NOMO-1 treated with dmso at 0.1 percent for 144 hours (cell line): ENCODE measurements at regions not wholly inside any gene's neighbourhood (a gene's known extent, or its start where the extent isn't known, plus 50 kb on each side); places are given as distances from the start of the nearest gene placed in this dataset.
"Not testable (repeated sequence)": the region's sequence is repeated elsewhere in the genome, so short reads cannot be mapped to it uniquely, and the experiment has no call there.

ENCODE experiments used
- DNase-seq: peaks from one replicate; lab custom pipeline; 2025; ENCODE audit not compliant: unreplicated experiment; lab: John Stamatoyannopoulos, UW

GRCh38 chr6:26173836-26174145 lies 86.6 kb downstream of the HFE start:
- DNase-seq, result no peak

GRCh38 chr6:26175033-26175427 lies 87.8 kb downstream of the HFE start:
- no peak for DNase-seq

- peak; percentile 70 for DNase-seq
Observed at GRCh38 chr6:26175428-26176181, 88.4 kb downstream of the HFE start.

GRCh38 chr6:26179675-26180074 lies 92.4 kb downstream of the HFE start:
- DNase-seq, result no peak

GRCh38 chr6:26180346-26180745 lies 93.1 kb downstream of the HFE start:
- no peak for DNase-seq

- DNase-seq, result no peak
Observed at GRCh38 chr6:26183237-26183580, 96.0 kb downstream of the HFE start.

GRCh38 chr6:26183581-26184366 lies 96.5 kb downstream of the HFE start:
- peak; percentile 20 for DNase-seq

GRCh38 chr6:26184367-26184891 lies 97.2 kb downstream of the HFE start:
- DNase-seq, result no peak

- DNase-seq, result no peak
Observed at GRCh38 chr6:26185004-26185403, 97.8 kb downstream of the HFE start.

- no peak for DNase-seq
Observed at GRCh38 chr6:26185802-26186201, 98.6 kb downstream of the HFE start.

GRCh38 chr6:26186652-26187051 lies 99.4 kb downstream of the HFE start:
- no peak for DNase-seq

GRCh38 chr6:26187292-26187691 lies 100.1 kb downstream of the HFE start:
- DNase-seq, result no peak

- peak; percentile 34 for DNase-seq
Observed at GRCh38 chr6:26187981-26188635, 100.9 kb downstream of the HFE start.

GRCh38 chr6:26191512-26191911 lies 104.3 kb downstream of the HFE start:
- not testable (repeated sequence) for DNase-seq

- DNase-seq, result no peak
Observed at GRCh38 chr6:26193467-26194328, 106.5 kb downstream of the HFE start.

GRCh38 chr6:26194329-26194701 lies 107.1 kb downstream of the HFE start:
- no peak for DNase-seq

GRCh38 chr6:26194816-26195375 lies 107.7 kb downstream of the HFE start:
- no peak for DNase-seq

- peak; percentile 81 for DNase-seq
Observed at GRCh38 chr6:26195376-26195923, 108.2 kb downstream of the HFE start.

GRCh38 chr6:26195924-26196845 lies 109.0 kb downstream of the HFE start:
- peak; percentile 62 for DNase-seq
